Activated effector memory CD4-positive, alpha-beta T cell treated with Interleukin-2 at 50 U/mL for 16 hours (primary cell): ENCODE measurements at regions not wholly inside any gene's neighbourhood (a gene's known extent, or its start where the extent isn't known, plus 50 kb on each side); places are given as distances from the start of the nearest gene placed in this dataset.
"Not testable (repeated sequence)": the region's sequence is repeated elsewhere in the genome, so short reads cannot be mapped to it uniquely, and the experiment has no call there.

Source experiments
- DNase-seq: peaks from one replicate; pipeline ENCODE4 v3.0.0-alpha.2; 2020

- DNase-seq, result no peak
Observed at GRCh38 chr17:33574942-33575445, 281.9 kb upstream of the ASIC2 start.

DNA sequence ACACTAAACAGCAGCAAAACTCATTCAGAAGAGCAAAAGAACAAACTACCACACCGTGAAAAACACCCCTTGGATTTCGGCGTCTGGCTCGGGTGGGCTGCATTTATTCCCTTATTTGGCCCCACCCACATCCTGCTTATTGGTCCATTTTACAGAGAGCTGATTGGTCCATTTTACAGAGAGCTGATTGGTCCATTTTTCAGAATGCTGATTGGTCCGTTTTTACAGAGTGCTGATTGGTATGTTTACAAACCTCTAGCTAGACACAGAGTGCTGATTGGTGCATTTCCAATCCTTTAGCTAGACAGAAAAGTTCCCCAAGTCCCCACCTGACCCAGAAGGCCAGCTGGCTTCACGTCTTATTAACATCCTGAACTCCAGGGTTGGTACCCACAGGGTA is 286.6 kb upstream of the ASIC2 start:
- not testable (repeated sequence) for DNase-seq

- no peak for DNase-seq
Observed at GRCh38 chr17:33580215-33580614, 287.1 kb upstream of the ASIC2 start.

GRCh38 chr17:33582661-33583060 is 289.6 kb upstream of the ASIC2 start:
- DNase-seq, result no peak

GRCh38 chr17:33583518-33584417 is 290.7 kb upstream of the ASIC2 start:
- DNase-seq, result no peak

GRCh38 chr17:33593991-33594390 is 300.9 kb upstream of the ASIC2 start:
- no peak for DNase-seq

DNA sequence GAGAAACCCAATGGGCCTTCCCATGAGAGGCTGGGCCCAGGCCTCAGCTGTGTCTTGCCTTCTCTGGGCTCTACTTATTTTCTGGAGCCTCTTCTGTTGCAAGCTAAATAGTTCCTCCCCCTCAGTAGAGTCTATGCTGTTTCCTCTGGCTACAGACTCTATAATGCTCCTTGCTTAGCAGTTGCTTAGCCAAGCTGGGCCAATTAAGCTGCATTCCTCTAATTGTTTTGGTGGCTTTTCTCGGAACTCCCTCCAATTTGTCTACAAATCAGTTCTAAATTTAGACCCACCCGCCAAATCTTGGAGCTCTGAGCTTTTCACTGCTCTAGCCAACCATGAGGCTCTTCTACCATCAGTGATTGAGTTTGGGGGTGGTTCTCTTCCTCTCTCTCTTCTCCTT is 302.7 kb upstream of the ASIC2 start:
- DNase-seq, result no peak

GRCh38 chr17:33596899-33597298 is 303.8 kb upstream of the ASIC2 start:
- DNase-seq, result no peak

- no peak for DNase-seq
Observed at GRCh38 chr17:33598797-33599196, 305.7 kb upstream of the ASIC2 start.

GRCh38 chr17:33602981-33603380 is 309.9 kb upstream of the ASIC2 start:
- no peak for DNase-seq

DNA sequence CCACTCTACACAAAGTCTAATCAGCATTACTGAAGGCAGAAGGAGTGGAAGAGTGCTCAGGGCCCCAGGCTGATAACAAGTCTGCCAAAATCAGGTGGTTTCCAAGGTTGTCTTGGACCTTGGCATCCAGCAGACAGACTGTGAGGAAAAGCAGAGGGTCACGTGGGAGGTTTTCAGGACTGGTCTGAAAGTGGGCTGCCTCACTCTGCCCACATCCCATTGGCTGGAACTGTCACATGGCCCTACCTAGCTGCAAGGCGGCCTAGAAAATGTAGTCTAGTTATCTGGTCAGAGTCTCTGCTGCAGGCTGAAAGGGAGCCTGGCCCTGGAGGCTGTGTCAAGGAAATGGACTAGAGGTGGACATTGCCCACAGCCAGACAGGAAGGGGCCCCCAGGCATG is 310.7 kb upstream of the ASIC2 start:
- DNase-seq, result no peak

- no peak for DNase-seq
Observed at GRCh38 chr17:33611532-33611931, 318.4 kb upstream of the ASIC2 start.

- no peak for DNase-seq
Observed at GRCh38 chr17:33615861-33616260, 322.8 kb upstream of the ASIC2 start.

- no peak for DNase-seq
Observed at GRCh38 chr17:33623841-33624240, 330.7 kb upstream of the ASIC2 start.

DNA sequence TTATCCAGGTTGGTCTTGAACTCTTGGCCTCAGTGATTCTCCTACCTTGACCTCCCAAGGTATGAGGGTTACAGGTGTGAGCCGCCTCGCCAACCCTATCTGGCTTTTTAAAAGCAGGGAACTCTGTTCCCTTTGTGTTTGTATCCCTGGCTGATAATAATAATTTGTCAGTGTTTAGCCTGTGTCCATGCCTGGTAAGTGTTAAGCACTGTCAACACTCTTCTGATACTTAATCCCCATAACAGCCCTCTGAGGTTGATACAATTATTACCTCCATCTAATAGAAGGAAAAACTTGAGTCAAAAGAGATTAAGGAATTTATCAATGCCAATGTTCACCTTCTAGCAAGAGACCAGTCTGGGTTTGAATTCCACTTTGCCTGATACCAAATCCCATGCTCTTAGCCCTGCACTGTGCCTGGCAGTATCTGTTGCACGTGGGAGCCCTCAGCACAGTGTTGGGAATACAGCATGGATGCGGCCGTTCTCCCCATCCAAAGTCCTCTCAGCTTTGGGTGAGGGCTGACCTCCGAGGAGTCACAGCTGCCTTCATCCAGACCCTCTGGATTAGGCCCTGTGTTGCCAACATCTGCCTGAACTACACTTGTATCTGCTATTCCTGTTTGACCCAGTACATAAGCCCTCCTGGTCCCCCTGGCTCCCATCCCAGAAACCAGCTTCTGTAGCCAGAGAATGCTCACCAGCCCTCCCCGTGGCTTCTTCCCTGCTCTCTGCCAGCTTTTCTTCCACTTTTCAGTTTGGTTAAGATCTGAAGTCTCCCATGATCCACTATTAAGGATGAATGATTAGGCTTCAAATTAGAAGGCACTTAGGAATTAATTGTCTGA is 335.6 kb upstream of the ASIC2 start:
- no peak for DNase-seq

DNA sequence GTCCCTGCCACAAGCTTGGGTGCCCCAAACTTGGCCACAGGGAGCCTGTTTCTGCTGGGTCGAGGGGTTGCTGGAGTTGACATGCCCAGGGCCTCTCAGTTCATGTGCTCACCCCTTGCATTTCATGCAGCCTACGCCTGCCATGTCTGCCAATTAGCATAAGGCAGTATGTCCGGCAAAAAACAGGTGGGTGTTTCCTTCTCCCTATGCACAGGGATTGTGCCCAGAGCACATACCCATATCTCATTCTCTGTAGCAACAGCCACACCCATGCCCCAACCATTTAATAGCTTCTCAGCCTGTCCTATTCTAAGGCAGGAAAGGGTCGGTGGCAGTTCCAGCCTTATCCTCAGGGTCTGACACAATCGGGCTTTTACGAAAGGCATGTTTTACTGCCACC is 340.4 kb upstream of the ASIC2 start:
- no peak for DNase-seq

DNA sequence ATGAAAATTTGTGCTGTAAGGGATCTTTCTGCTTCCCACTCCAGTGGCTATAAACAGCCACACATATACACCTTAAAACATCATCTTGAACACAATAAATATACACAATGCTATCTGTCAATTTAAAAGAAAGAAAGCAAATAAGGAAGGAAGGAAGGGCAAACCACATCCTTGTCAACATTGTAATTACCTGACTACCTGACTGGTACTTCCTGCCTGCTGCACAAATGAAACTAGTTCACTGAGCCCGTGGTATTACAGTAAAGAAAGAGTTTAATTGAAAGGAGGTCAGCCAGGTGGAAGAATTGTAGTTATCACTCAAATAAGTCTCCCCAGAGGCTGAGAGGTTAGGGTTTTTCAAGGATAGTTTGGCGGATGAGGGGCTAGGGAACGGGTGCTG is 344.4 kb upstream of the ASIC2 start:
- DNase-seq, result no peak

GRCh38 chr17:33639103-33639880 is 346.2 kb upstream of the ASIC2 start:
- DNase-seq, result no peak

DNA sequence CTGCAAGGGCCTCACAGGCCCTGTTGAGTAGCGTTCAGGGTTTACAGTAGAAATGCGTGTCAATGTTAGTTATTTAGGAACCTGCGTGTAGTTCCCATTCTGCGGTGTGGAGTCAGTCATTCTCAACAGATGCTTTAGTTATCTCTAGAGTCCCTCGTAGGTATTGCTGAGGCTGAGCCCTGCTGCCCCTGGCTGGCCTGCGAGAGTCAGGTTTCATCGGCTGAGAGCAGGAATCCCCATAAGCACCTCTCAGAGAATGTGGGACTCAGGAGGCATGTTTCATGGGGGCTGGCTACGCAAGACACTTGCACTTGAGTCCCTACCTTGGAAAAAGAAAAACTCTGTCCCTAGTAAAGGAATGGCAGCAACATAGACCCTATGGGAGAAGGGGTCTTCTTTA is 347.5 kb upstream of the ASIC2 start:
- no peak for DNase-seq

- no peak for DNase-seq
Observed at GRCh38 chr17:33642002-33642401, 348.9 kb upstream of the ASIC2 start.

DNA sequence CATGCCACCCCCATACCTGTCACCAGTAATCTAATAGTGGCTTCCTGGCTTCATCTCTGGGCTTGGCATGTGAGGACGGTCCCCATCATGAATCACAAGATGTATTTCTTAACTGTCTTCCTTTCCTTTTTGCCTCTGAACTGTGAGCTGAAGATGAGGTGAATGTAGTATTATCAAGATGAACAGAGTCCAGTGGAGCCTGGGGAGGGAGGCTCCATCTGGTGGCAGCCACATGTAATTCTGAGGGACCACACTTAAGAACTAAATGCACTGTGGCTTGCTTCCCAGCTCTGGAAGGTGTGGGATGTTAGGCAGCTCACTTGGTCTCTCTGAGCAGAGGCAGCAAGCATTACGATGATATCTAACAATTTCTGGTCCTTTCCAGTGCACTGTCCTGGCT is 354.9 kb upstream of the ASIC2 start:
- DNase-seq, result no peak

- DNase-seq, result no peak
Observed at GRCh38 chr17:33650304-33650703, 357.2 kb upstream of the ASIC2 start.

DNA sequence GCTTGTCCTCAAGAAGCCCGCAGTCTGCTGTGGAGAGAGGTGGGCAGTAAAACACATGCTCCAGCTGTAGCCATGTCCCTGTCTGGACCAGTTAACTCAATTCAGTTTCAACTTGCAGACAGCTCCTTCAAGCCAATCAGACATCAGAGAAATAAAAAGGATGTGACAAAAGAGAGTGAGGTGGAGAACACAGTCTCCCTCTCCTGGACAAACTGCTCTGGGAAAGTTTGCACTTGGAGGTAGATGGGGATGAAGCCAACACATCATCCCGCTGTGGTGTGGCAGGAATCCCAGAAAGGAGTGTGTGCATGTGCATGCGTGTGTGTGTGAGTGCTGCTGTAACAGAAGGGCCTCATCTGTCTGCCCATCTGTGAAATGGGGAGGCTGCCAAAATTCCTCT is 358.6 kb upstream of the ASIC2 start:
- DNase-seq, result no peak
